ENCODE measurements at regions not wholly inside any gene's neighbourhood (a gene's known extent, or its start where the extent isn't known, plus 50 kb on each side); places are given as distances from the start of the nearest gene placed in this dataset.

GRCh38 chr6:3630258-3630835, 121.2 kb downstream of the PXDC1 start:
- Mint-ChIP-seq H3K36me3 (no peaks in the 10 kb centered on the region), H3K4me3 (no peak overlapping the region), H3K27me3 (ENCODE audit: low read depth) (no peaks in the 10 kb centered on the region; the same call in 1 of the 2 replicates), H3K27ac (no peak overlapping the region), H3K9me3 (no peaks in the 10 kb centered on the region), H3K4me1 (peaks cover 28% of the 10 kb centered on the region)
- POLR2A ChIA-PET = no interaction called here
- no peak for DNase-seq (ENCODE audit: low spot score)
- TF ChIP-seq STAT6 (CRISPR knock-in tag; conservative IDR thresholded peaks at IDR 0.05; ENCODE audit: low read depth) (no peak), RELA (CRISPR knock-in tag; IDR thresholded peaks at IDR 0.05; ENCODE audit: borderline replicate concordance) (no peak), FOXP1 (CRISPR knock-in tag; IDR thresholded peaks at IDR 0.05; ENCODE audit: borderline replicate concordance) (no peak), HMGXB4 (CRISPR knock-in tag; IDR thresholded peaks at IDR 0.05) (no peak), RORB (CRISPR knock-in tag; IDR thresholded peaks at IDR 0.05) (no peak), MYBL2 (CRISPR knock-in tag; IDR thresholded peaks at IDR 0.05) (no peak), ERG (CRISPR knock-in tag; IDR thresholded peaks at IDR 0.05) (no peak), ZNF281 (CRISPR knock-in tag; IDR thresholded peaks at IDR 0.05) (no peak), SOX15 (CRISPR knock-in tag; IDR thresholded peaks at IDR 0.05) (no peak), NR1H2 (CRISPR knock-in tag; IDR thresholded peaks at IDR 0.05) (no peak), ZNF138 (CRISPR knock-in tag; conservative IDR thresholded peaks at IDR 0.05) (no peak), OVOL2 (CRISPR knock-in tag; IDR thresholded peaks at IDR 0.05; ENCODE audit: borderline replicate concordance) (no peak), USF1 (CRISPR knock-in tag; IDR thresholded peaks at IDR 0.05) (no peak)
- CTCF ChIA-PET = no interaction called here
- ATAC-seq = no peak

- ATAC-seq = no peak
- POLR2A ChIA-PET = no interaction called here
- no peak for DNase-seq (ENCODE audit: low spot score)
These were observed 123.3 kb downstream of the PXDC1 start for GRCh38 chr6:3627956-3628835.

More at GRCh38 chr6:3627956-3628835, 123.3 kb downstream of the PXDC1 start:
- H3K27me3 Mint-ChIP-seq (ENCODE audit: low read depth) = peaks cover 9% of the 10 kb centered on the region
- H3K27ac Mint-ChIP-seq = no peak overlapping the region
- TF ChIP-seq ZNF121 (CRISPR knock-in tag; IDR thresholded peaks at IDR 0.05) (no peak), NFYB (CRISPR knock-in tag; conservative IDR thresholded peaks at IDR 0.05; ENCODE audit: low read depth) (no peak), ATF2 (CRISPR knock-in tag; IDR thresholded peaks at IDR 0.05; ENCODE audit: borderline replicate concordance, low read depth) (no peak), TEAD1 (CRISPR knock-in tag; IDR thresholded peaks at IDR 0.05) (no peak), GTF2I (CRISPR knock-in tag; conservative IDR thresholded peaks at IDR 0.05) (no peak), CTCF (IDR thresholded peaks at IDR 0.05) (no peak), TP53 (CRISPR knock-in tag; IDR thresholded peaks at IDR 0.05) (no peak), FOXJ3 (CRISPR knock-in tag; IDR thresholded peaks at IDR 0.05; ENCODE audit: borderline replicate concordance) (no peak)
- H3K4me1 Mint-ChIP-seq = peaks cover 48% of the 10 kb centered on the region
- CTCF ChIA-PET = no interaction called here
- H3K4me3 Mint-ChIP-seq = no peak overlapping the region
- no peaks in the 10 kb centered on the region for H3K36me3 Mint-ChIP-seq
- no peaks in the 10 kb centered on the region for H3K9me3 Mint-ChIP-seq

Data from WTC11 (cell line).